HG03354 (cell line): ENCODE measurements at regions not wholly inside any gene's neighbourhood (a gene's known extent, or its start where the extent isn't known, plus 50 kb on each side); places are given as distances from the start of the nearest gene placed in this dataset.
"Not testable (repeated sequence)": the region's sequence is repeated elsewhere in the genome, so short reads cannot be mapped to it uniquely, and the experiment has no call there.

Experiments
- ATAC-seq: cut with Tn5 transposase; IDR thresholded peaks from one replicate; pipeline ENCODE4 v1.9.1; 2021; ENCODE audit warnings: mild to moderate bottlenecking; ENCODE audit not compliant: unreplicated experiment, poor library complexity, severe bottlenecking

DNA sequence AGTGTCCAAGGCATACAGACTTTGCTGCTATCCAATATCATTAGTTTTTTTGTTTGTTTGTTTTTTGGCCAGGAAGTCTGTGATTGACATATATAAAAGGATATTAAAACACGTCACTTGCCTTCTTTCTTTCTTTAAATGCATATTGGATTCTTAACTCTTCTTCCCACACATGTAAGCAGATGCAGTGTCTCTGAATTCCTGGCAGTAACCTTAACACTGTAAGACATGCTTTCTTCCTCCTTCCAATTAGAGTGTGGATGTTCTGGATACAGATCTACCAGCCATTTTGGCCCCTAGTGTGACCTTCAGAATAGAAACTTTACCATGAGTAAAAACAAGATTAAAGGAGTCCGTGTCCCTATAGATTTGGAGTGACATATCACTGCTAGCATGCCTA lies 967.4 kb upstream of the PRR20A start:
- ATAC-seq, result no peak

DNA sequence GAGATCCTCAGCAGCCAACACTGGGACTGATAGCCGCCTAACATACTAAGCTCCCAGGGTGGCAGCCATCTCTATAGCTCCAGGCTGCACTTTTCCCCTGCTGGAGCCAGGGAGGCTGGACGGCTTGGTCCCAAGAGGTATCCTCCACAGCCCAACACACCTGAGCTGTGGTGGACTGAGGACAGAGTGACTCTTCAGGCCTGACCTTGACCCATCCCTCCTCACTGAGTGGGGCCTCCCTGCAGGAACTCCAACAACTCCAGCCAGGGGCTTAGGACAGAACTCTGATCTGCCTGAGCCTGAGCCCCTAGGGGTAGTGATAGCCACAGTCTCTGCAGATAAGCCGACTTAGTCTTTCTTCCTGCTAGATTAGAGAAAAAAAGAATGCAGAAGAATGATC lies 958.1 kb upstream of the PRR20A start:
- no peak for ATAC-seq

- ATAC-seq, result no peak
Measured at GRCh38 chr13:56187331-56187730, 953.4 kb upstream of the PRR20A start.

GRCh38 chr13:56188582-56188981 lies 952.1 kb upstream of the PRR20A start:
- ATAC-seq, result not testable (repeated sequence)

DNA sequence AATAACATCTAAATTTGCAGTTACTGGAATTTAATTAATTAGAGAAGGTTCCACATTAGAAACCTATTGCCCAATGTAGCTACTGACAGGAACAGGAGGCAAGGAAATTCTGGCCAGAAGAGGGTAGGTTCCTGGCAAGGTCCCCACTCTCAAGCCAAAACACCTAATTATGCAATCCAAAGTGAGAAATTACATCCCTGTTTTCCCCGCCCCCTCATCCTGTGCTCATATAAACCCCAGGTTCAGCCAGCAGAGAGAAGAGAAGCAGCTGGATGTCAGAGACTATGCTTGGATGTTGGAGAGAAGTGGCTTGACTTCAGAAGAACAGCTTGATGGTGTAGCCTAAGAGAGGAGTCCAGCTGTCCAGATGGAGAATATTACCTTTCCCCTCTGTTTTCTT lies 951.3 kb upstream of the PRR20A start:
- no peak for ATAC-seq

GRCh38 chr13:56189978-56190377 lies 950.7 kb upstream of the PRR20A start:
- no peak for ATAC-seq

DNA sequence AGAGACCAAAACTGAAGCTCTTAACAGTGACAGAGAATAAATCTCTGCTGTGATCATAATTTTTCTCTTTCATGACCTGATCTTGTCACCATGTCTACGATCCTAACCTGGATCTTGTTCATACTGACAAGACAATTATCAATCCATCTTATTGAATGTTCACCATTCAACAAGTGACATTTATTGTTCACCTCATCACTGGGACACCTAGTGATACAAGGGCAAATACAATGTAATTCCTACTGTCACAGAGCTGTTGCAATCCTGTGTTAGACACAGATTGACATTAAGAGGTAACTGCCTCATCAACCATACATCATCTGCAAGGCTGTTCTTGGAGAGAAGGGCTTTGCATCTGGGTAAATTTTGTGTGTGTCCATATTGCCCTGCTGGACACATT lies 942.4 kb upstream of the PRR20A start:
- ATAC-seq, result no peak

- no peak for ATAC-seq
Measured at GRCh38 chr13:56201834-56202233, 938.9 kb upstream of the PRR20A start.

GRCh38 chr13:56216221-56216620 lies 924.5 kb upstream of the PRR20A start:
- ATAC-seq, result no peak

- no peak for ATAC-seq
Measured at GRCh38 chr13:56247692-56248091, 893.0 kb upstream of the PRR20A start.

GRCh38 chr13:56271686-56272085 lies 869.0 kb upstream of the PRR20A start:
- no peak for ATAC-seq

DNA sequence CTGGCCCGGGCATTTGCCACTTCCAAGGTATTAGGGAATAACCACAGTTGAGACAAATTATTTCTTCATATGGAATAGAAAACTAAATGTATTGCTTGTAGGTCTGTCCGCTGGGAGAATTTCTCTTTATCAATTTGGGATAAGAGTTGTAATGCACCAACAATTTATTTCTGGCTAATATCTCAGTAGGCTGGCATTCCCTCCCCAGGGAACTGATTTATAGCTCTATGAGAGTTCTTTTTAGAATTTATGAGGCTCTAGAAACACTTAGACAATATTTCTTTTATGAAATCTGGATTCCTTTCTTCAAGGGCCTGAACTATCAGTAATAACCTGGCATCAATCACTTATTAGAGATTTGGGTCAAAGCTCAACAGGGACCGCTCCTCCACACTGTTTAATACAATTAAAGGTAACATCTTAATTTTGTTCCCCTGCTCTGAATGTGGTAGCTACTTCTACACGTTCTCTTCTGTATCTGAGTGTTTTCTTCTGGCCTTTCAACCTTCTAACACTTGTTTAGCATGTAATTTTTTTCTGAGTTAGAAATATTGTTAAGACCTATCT lies 857.4 kb upstream of the PRR20A start:
- no peak for ATAC-seq

DNA sequence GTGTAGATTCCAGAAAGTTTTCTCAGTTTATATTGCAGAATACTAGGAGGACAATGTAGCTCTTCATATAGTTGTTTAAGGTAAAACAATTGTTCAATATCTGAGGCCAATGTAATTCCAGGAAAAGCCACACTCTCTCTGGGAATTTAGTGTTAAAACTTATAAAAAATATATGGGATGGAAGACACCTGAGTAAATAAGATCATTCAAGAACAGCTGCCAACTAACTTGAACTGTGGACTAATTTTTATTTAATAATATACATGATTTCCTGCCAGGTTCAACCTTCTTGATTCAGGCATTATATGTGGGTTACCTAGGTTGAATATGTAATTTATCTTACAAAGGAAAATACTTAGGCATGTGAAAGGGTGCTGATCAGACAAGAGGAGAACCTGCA lies 841.1 kb upstream of the PRR20A start:
- ATAC-seq, result no peak

DNA sequence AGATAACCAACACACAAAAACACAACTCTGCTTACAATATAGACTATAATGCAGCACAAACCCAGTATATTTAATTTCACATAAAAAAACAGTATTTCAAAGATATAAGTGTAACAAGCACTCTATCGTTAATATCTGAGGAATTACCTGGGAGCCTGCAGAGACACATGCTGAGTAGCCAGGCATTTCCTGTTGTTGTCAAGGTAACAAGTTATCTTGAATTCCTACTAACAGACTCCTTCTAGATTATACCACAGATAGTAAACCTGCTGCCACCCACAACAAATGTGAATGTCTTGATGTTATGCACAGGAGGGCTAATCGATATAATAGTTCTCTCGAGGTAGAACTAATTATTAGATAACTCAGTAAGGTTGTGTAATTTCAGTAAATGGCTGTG lies 826.0 kb upstream of the PRR20A start:
- ATAC-seq, result no peak

GRCh38 chr13:56317841-56318240 lies 822.9 kb upstream of the PRR20A start:
- no peak for ATAC-seq

DNA sequence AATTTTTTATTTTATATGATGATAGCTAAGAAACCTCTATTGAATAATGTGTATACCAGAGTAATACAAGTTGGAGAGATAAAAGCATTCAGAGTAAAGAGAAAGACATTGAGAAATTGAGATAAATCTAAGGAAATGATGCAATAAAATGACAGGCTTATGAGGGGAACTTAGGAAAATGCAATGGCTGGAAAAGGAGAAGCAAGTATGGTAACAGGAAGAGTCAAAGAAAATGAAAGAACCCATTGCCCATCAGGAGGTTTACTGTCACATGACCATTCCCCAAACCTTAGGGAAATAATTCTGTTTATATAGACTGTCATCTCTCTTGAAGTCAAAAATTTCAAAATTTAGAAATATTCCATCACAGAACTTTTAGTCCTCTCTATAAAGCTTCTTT lies 808.0 kb upstream of the PRR20A start:
- no peak for ATAC-seq

GRCh38 chr13:56335775-56336174 lies 804.9 kb upstream of the PRR20A start:
- ATAC-seq, result no peak

GRCh38 chr13:56338421-56338820 lies 802.3 kb upstream of the PRR20A start:
- no peak for ATAC-seq

GRCh38 chr13:56347014-56347413 lies 793.7 kb upstream of the PRR20A start:
- ATAC-seq, result no peak

- ATAC-seq, result no peak
Measured at GRCh38 chr13:56349866-56350265, 790.9 kb upstream of the PRR20A start.

DNA sequence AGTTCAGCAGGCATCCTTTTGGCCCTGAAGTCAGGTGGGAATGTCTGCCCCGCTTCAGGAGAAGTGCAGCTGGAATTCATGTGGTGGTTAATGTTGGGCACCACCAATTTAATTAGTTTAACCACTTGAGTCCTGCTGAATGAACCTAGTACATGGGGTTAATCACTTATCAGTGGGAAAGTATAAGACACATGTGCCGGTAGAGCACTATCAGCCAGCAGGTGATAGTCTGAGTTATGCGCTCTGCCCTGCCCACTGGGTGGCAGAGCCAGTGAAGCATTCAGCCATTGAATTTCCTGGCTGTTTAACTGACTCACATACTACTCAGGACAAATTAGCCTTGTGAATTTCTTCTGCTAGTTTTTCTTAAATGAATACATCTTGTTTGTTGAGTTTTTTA lies 789.7 kb upstream of the PRR20A start:
- no peak for ATAC-seq

DNA sequence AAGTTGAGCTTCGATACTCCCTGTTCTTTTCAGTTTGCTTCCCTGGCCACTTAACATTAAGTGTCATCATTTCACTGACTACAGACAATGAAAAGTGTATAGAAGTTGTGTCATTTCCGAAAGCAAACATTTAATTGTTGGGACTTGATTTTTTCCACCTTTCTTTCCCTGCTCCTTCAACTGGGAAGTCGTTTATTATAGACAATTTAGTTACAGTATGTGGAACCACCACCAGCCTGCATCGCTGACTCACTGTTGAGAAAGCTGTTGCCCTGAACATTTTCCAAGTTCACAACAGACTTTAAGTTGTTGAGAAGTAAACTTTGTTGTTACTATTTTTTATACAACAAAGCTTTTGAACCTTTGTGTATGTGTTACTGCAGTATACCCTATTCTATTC lies 788.4 kb upstream of the PRR20A start:
- ATAC-seq, result no peak
